ENCODE measurements at regions not wholly inside any gene's neighbourhood (a gene's known extent, or its start where the extent isn't known, plus 50 kb on each side); places are given as distances from the start of the nearest gene placed in this dataset.

- TF ChIP-seq CTCF (IDR thresholded peaks at IDR 0.05; ENCODE audit: low read depth, low read length, poor library complexity, severe bottlenecking) (no peak), EZH2phosphoT487 (IDR thresholded peaks at IDR 0.05; ENCODE audit: borderline replicate concordance, low read length) (no peak)
Observed at GRCh38 chr2:200181755-200182154, 124.7 kb upstream of the SPATS2L start.

All from DOHH2 (cell line).